ENCODE measurements at regions not wholly inside any gene's neighbourhood (a gene's known extent, or its start where the extent isn't known, plus 50 kb on each side); places are given as distances from the start of the nearest gene placed in this dataset.

DNA sequence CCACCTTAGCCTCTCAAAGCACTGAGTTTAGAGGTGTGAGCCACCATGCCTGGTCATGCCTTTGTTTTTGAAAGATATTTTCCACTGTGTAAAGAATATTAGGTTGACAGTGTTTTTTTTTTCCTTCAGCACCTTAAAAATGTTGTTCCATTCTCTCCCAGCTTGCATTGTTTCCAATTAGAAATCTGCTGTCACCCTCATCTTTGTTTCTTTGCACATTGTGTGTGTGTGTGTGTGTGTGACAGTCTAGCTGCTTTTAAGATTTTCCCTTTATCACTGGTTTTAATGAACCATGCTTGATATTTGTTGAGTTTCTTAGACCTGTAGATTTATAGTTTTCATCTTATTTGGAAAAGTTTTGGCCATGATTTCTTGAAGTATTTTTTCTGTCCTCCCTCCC is 79.0 kb upstream of the NKX1-1 start:
- TF ChIP-seq, protein P1, sequence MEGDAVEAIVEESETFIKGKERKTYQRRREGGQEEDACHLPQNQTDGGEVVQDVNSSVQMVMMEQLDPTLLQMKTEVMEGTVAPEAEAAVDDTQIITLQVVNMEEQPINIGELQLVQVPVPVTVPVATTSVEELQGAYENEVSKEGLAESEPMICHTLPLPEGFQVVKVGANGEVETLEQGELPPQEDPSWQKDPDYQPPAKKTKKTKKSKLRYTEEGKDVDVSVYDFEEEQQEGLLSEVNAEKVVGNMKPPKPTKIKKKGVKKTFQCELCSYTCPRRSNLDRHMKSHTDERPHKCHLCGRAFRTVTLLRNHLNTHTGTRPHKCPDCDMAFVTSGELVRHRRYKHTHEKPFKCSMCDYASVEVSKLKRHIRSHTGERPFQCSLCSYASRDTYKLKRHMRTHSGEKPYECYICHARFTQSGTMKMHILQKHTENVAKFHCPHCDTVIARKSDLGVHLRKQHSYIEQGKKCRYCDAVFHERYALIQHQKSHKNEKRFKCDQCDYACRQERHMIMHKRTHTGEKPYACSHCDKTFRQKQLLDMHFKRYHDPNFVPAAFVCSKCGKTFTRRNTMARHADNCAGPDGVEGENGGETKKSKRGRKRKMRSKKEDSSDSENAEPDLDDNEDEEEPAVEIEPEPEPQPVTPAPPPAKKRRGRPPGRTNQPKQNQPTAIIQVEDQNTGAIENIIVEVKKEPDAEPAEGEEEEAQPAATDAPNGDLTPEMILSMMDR (IDR thresholded peaks at IDR 0.05) = no peak
- TF ChIP-seq POLR2A (IDR thresholded peaks at IDR 0.05) = no peak

All from uterus (tissue), 2 donors.